ENCODE measurements at regions not wholly inside any gene's neighbourhood (a gene's known extent, or its start where the extent isn't known, plus 50 kb on each side); places are given as distances from the start of the nearest gene placed in this dataset.
"Not testable (repeated sequence)": the region's sequence is repeated elsewhere in the genome, so short reads cannot be mapped to it uniquely, and the experiment has no call there.

- ATAC-seq = no peak
- intact Hi-C loops (cut with DNase I) = loop anchor here (5.0 kb wide), 1 partner anchor 238 kb away; no protein-coding TSS in a partner anchor
Measured at GRCh38 chr4:67325791-67326190, 219.5 kb downstream of the CENPC start.

GRCh38 chr4:67320645-67321044 is 224.7 kb downstream of the CENPC start:
- no peak overlapping the region for H3K4me3 ChIP-seq
- ATAC-seq = no peak
- no peak for TF ChIP-seq CTCF (IDR thresholded peaks at IDR 0.05)
- no peaks in the 10 kb centered on the region for H3K4me1 ChIP-seq
- 44 to 46% (median 45%) methylated on average over 3 of the region's 3 CpGs for WGBS, 3 donors
- no peaks in the 10 kb centered on the region for H3K36me3 ChIP-seq (ENCODE audit: insufficient read depth in 1 of 2, low read depth in 1 of 2)
- H3K27ac ChIP-seq = no peak overlapping the region
- no peak for DNase-seq
- H3K9me3 ChIP-seq = no peaks in the 10 kb centered on the region
- intact Hi-C loops (cut with DNase I) = no loop called here
- H3K27me3 ChIP-seq (ENCODE audit: insufficient read depth in 3 of 3, low read length in 2 of 3) = no peaks in the 10 kb centered on the region

More at GRCh38 chr4:67325791-67326190, 219.5 kb downstream of the CENPC start:
- 5 to 14% (median 11%) methylated on average over 2 of the region's 2 CpGs for WGBS, 3 donors
- H3K27me3 ChIP-seq (ENCODE audit: insufficient read depth in 3 of 3, low read length in 2 of 3) = peaks cover 0 to 2% (median 0%) of the 10 kb centered on the region in 3 donors
- no peak overlapping the region for H3K4me3 ChIP-seq
- TF ChIP-seq CTCF (IDR thresholded peaks at IDR 0.05) = no peak
- H3K9me3 ChIP-seq = no peaks in the 10 kb centered on the region
- H3K4me1 ChIP-seq = no peaks in the 10 kb centered on the region
- no peaks in the 10 kb centered on the region for H3K36me3 ChIP-seq (ENCODE audit: insufficient read depth in 1 of 2, low read depth in 1 of 2)
- no peak overlapping the region for H3K27ac ChIP-seq
- DNase-seq = no peak

- H3K4me3 ChIP-seq; H3K36me3 ChIP-seq (ENCODE audit: insufficient read depth in 1 of 2, low read depth in 1 of 2); H3K27me3 ChIP-seq (ENCODE audit: insufficient read depth in 3 of 3, low read length in 2 of 3); intact Hi-C loops (cut with DNase I); H3K4me1 ChIP-seq; ATAC-seq; H3K27ac ChIP-seq; H3K9me3 ChIP-seq; DNase-seq: not testable (repeated sequence)
- WGBS, 3 donors = 89 to 90% (median 89%) methylated on average over 6 of the region's 6 CpGs
Measured at GRCh38 chr4:67319607-67320006, 225.7 kb downstream of the CENPC start.

- H3K27ac ChIP-seq; DNase-seq; H3K9me3 ChIP-seq; ATAC-seq; H3K27me3 ChIP-seq (ENCODE audit: insufficient read depth in 3 of 3, low read length in 2 of 3); intact Hi-C loops (cut with DNase I); H3K4me3 ChIP-seq; H3K36me3 ChIP-seq (ENCODE audit: insufficient read depth in 1 of 2, low read depth in 1 of 2); H3K4me1 ChIP-seq: not testable (repeated sequence)
- 75 to 87% (median 77%) methylated on average over 10 to 11 of the region's 11 CpGs for WGBS, 3 donors
Measured at GRCh38 chr4:67300497-67301185, 244.7 kb downstream of the CENPC start.

- no peaks in the 10 kb centered on the region for H3K27me3 ChIP-seq (ENCODE audit: insufficient read depth in 3 of 3, low read length in 2 of 3)
- no peak for TF ChIP-seq CTCF (IDR thresholded peaks at IDR 0.05)
- no peaks in the 10 kb centered on the region for H3K36me3 ChIP-seq (ENCODE audit: insufficient read depth in 1 of 2, low read depth in 1 of 2)
- H3K4me3 ChIP-seq = no peak overlapping the region
- ATAC-seq = no peak
- intact Hi-C loops (cut with DNase I) = no loop called here
- H3K27ac ChIP-seq = no peak overlapping the region
- 38 to 43% (median 39%) methylated on average over 2 of the region's 2 CpGs for WGBS, 3 donors
- DNase-seq = no peak
- H3K4me1 ChIP-seq = no peaks in the 10 kb centered on the region
- no peaks in the 10 kb centered on the region for H3K9me3 ChIP-seq
Measured at GRCh38 chr4:67292636-67293035, 252.7 kb downstream of the CENPC start.

- H3K9me3 ChIP-seq = no peaks in the 10 kb centered on the region
- intact Hi-C loops (cut with DNase I) = no loop called here
- H3K27ac ChIP-seq = no peak overlapping the region
- no peaks in the 10 kb centered on the region for H3K4me1 ChIP-seq
- ATAC-seq = no peak
- no peak for TF ChIP-seq CTCF (IDR thresholded peaks at IDR 0.05)
- no peak overlapping the region for H3K4me3 ChIP-seq
- H3K36me3 ChIP-seq (ENCODE audit: insufficient read depth in 1 of 2, low read depth in 1 of 2) = no peaks in the 10 kb centered on the region
- no peak for DNase-seq
- no peaks in the 10 kb centered on the region for H3K27me3 ChIP-seq (ENCODE audit: insufficient read depth in 3 of 3, low read length in 2 of 3)
Measured at GRCh38 chr4:67292045-67292444, 253.3 kb downstream of the CENPC start.
